HL-60 (cell line): ENCODE measurements at regions not wholly inside any gene's neighbourhood (a gene's known extent, or its start where the extent isn't known, plus 50 kb on each side); places are given as distances from the start of the nearest gene placed in this dataset.

Experiments
- DNase-seq, 2 experiments: peaks; one replicate each; pipeline ENCODE4 v3.0.0-alpha.2; 2010 to 2020; ENCODE audit warnings: low read depth in 1 of 2, low spot score in 1 of 2
- H3K27ac ChIP-seq: fragments of 250-450 bp; sonication (Bioruptor Pico); replicated peaks from 2 replicates; pipeline ENCODE4 v1.5.1; 2020; ENCODE audit warnings: mild to moderate bottlenecking, moderate library complexity
- H3K27me3 ChIP-seq: fragments of 250-450 bp; sonication (Bioruptor Pico); 2 replicates; pipeline ENCODE4 v1.5.1; 2021; ENCODE audit warnings: mild to moderate bottlenecking, moderate library complexity; ENCODE audit not compliant: insufficient read depth, poor library complexity, severe bottlenecking
- H3K4me3 ChIP-seq: replicated peaks from 2 replicates; pipeline ENCODE4 v1.5.1; 2011; ENCODE audit warnings: mild to moderate bottlenecking, control low read depth, low read length; ENCODE audit not compliant: insufficient read depth
- GABPA ChIP-seq: IDR thresholded peaks from 2 replicates; pipeline ENCODE4 v1.6.1; 2012; ENCODE audit warnings: low read depth
- POLR2AphosphoS5 ChIP-seq: IDR thresholded peaks from 2 replicates; pipeline ENCODE4 v1.6.1; 2012; ENCODE audit warnings: low read depth
- REST ChIP-seq: IDR thresholded peaks from 2 replicates; pipeline ENCODE4 v1.6.1; 2012; ENCODE audit warnings: low read depth; ENCODE audit not compliant: insufficient replicate concordance
- SPI1 ChIP-seq: IDR thresholded peaks from 2 replicates; pipeline ENCODE4 v1.6.1; 2012; ENCODE audit warnings: low read depth, mild to moderate bottlenecking, borderline replicate concordance
- TF ChIP-seq, protein P1 (sequence below): IDR thresholded peaks from one replicate; pipeline ENCODE4 v1.5.1; 2011; ENCODE audit warnings: low read length, control low read depth, inconsistent platforms; ENCODE audit not compliant: insufficient read depth

DNA sequence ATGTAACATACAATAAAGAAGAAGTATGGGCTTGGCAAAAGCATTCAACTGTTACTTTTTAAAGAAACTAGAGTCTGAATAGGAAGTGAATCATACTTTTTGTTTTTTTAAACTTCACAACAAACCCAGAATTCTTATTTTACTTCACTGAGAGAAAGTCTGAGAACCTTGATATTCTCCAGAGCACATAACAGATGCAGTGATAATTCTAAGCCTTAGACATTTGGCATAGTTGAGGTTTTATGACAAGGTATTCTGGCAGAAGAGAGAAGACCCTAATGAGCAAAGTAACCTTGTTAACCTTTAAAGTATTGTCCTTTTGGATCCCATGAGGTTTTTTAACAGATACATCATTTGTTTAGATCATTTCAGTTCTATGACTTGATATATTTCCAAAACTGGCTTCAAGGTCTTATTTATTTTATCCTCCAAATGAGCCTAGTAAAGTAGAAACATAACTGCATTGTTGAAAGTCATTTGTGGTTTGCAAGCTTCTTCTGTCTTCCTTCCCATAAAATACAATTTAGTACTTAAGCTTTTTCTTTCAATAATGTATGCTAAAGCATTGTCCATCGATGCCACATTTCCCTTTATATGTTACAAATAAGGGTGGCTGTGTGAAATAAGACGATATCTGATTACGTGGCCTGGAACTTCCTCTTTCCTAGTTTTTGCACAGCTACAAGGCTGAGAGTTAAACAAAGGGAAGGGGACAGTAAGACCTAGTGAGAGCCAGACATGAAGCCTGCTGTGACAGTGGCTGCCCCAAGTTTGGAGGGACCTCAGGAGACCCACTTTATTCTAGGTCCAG, 86.1 kb upstream of the ITPRID2 start:
- no peak overlapping the region for H3K27ac ChIP-seq
- TF ChIP-seq REST: no peak
- peak; percentile 73 for TF ChIP-seq SPI1
- TF ChIP-seq POLR2AphosphoS5: no peak
- no peak overlapping the region for H3K4me3 ChIP-seq
- peak; percentile 18 to 50 for DNase-seq
- no peaks in the 10 kb centered on the region for H3K27me3 ChIP-seq

DNA sequence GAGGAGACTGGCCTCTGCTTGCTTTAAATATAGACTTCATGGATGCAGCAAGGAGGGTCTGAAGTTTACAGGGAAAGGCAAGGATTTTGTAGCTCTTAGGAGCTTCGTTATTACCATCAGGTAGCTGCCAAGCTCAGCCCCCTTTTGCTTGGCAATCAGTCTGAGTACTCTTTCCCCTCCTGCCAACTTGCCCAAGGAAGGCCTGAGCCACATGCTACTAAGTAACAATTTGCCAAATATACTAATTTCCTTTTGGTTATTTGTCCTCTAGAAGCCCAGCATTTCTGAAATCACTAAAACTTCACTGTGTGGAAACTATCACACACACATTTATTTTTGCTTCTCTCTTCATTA, 85.5 kb upstream of the ITPRID2 start:
- no peaks in the 10 kb centered on the region for H3K27me3 ChIP-seq
- TF ChIP-seq, protein P1, sequence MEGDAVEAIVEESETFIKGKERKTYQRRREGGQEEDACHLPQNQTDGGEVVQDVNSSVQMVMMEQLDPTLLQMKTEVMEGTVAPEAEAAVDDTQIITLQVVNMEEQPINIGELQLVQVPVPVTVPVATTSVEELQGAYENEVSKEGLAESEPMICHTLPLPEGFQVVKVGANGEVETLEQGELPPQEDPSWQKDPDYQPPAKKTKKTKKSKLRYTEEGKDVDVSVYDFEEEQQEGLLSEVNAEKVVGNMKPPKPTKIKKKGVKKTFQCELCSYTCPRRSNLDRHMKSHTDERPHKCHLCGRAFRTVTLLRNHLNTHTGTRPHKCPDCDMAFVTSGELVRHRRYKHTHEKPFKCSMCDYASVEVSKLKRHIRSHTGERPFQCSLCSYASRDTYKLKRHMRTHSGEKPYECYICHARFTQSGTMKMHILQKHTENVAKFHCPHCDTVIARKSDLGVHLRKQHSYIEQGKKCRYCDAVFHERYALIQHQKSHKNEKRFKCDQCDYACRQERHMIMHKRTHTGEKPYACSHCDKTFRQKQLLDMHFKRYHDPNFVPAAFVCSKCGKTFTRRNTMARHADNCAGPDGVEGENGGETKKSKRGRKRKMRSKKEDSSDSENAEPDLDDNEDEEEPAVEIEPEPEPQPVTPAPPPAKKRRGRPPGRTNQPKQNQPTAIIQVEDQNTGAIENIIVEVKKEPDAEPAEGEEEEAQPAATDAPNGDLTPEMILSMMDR: no peak
- no peak for TF ChIP-seq GABPA
- TF ChIP-seq REST: no peak
- no peak for TF ChIP-seq POLR2AphosphoS5
- TF ChIP-seq SPI1: no peak
- no peak overlapping the region for H3K27ac ChIP-seq
- no peak overlapping the region for H3K4me3 ChIP-seq
- no peak for DNase-seq

DNA sequence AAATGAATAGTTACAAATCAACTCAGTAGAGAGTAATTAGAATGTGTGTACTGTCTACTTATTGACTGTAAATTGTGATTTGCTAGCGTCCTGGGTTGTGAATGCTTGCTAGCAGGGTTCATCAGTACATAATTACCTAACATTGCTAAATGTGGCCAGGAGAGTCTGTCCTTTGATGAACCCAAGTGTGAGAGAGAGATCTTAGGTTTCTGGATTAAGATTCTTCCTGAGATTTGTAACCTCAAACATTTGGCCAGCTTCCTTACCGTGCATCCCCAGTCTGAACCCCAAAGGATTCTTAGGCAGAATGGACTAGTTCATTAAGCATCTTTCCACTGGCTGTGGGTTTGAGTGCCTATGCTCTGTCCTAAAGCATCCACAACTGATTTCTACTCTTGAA, 84.0 kb upstream of the ITPRID2 start:
- no peak overlapping the region for H3K27ac ChIP-seq
- TF ChIP-seq REST: no peak
- TF ChIP-seq GABPA: no peak
- no peak for TF ChIP-seq POLR2AphosphoS5
- TF ChIP-seq, protein P1: no peak
- no peak for TF ChIP-seq SPI1
- H3K27me3 ChIP-seq: no peaks in the 10 kb centered on the region
- no peak for DNase-seq
- no peak overlapping the region for H3K4me3 ChIP-seq
